ENCODE measurements at regions not wholly inside any gene's neighbourhood (a gene's known extent, or its start where the extent isn't known, plus 50 kb on each side); places are given as distances from the start of the nearest gene placed in this dataset.

DNA sequence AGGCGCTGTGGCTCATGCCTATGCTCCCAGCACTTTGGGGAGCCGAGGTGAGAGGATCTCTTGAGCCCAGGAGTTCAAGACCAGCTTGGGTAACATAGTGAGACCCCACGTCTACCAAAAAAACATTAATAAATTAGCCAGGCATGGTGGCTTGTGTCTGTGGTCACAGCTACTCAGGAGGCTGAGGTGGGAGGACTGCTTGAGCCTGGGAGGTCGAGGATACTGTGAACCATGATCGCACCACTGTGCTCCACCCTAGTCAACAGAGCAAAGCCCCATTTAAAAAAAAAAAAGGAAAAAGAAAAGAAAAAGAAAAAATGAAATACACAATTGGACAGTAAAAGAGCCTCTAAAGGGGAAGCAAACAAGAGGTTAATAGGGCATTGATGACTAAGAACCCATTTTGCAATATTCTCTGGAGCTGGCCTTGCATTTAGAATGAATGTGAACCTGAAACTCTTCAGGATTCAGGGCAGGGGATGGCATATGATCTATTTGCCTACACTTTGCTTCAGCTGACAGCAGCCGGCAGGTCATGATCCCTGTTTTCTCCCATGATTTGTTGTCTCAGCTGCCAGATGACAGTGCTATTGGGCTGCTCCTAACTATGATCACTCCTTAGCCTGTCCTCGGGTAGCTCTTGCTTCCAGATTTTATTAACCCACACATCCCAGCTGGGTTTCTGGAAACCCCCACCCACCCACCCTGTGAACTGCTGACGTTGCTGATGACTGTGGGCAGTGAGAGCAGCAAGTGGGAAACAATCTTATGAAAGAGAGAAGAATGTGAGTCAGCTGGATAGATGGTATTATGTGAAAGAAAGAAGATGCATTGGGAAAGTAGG, 83.8 kb upstream of the ELOVL5 start:
- TF ChIP-seq, protein P1, sequence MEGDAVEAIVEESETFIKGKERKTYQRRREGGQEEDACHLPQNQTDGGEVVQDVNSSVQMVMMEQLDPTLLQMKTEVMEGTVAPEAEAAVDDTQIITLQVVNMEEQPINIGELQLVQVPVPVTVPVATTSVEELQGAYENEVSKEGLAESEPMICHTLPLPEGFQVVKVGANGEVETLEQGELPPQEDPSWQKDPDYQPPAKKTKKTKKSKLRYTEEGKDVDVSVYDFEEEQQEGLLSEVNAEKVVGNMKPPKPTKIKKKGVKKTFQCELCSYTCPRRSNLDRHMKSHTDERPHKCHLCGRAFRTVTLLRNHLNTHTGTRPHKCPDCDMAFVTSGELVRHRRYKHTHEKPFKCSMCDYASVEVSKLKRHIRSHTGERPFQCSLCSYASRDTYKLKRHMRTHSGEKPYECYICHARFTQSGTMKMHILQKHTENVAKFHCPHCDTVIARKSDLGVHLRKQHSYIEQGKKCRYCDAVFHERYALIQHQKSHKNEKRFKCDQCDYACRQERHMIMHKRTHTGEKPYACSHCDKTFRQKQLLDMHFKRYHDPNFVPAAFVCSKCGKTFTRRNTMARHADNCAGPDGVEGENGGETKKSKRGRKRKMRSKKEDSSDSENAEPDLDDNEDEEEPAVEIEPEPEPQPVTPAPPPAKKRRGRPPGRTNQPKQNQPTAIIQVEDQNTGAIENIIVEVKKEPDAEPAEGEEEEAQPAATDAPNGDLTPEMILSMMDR (IDR thresholded peaks at IDR 0.05) = peak in 1 of 3 donors; percentile 7
- TF ChIP-seq POLR2A (IDR thresholded peaks at IDR 0.05) = no peak

All from lower leg skin (tissue), 3 donors.